GM04504 (cell line): ENCODE measurements at regions not wholly inside any gene's neighbourhood (a gene's known extent, or its start where the extent isn't known, plus 50 kb on each side); places are given as distances from the start of the nearest gene placed in this dataset.
"Not testable (repeated sequence)": the region's sequence is repeated elsewhere in the genome, so short reads cannot be mapped to it uniquely, and the experiment has no call there.

ENCODE experiments used
- DNase-seq: peaks from one replicate; pipeline ENCODE4 v3.0.0-alpha.2; 2012; ENCODE audit warnings: low read depth

DNA sequence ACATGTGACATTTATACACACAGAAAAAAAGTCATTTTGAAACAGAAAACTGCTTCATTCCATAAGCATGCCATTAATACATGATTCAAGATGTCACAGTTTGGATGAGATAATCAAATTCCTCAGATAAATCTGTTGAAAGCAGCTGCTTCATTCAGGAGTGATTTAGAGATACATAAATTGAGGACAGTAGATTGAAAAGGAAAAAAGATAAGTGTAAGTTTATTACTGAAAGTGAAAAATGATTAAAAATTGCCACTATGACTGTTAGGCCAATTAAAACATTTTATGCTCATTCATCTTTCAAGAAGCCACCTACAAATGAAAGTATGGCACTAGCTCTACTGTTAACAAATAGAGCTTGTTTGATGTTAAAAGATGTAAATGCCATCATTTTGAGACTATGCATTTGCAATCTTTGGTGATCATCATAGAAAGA lies 136.9 kb upstream of the CDK6 start:
- DNase-seq = no peak

DNA sequence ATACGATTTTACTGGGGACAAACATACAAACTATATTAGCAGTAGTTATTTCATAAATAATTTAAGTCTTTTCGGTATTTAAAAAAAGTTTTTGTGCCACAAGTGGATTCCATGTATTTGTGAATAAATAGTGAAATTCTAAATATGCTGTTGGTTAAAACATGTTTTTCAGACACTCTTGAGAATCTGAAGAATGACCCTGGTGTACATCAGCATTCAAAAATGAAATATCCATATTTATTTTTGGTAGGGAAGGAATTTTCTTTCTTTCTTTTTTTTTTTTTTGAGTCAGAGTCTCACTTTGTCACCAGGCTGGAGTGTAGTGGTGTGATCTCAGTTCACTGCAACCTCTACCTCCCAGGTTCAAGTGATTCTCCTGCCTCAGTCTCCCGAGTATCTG lies 136.1 kb upstream of the CDK6 start:
- DNase-seq = no peak

DNA sequence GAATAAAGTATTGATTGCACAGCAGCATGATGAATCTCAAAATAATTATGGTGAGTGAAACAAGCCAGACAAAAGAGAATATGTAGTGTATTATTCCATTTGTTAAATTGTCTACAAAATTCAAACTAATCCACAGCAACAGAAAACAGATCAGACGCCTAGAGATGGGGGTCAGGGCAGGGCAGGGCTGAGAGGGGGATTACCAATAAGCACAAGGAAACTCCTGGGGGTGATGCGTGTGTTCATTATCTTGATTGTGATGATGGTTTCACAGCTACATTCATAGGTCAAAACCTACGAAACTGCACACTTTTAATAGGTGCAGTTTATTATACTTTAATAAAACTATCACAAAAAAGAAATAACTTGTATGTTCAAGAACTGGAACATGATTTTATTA lies 132.7 kb upstream of the CDK6 start:
- no peak for DNase-seq

DNA sequence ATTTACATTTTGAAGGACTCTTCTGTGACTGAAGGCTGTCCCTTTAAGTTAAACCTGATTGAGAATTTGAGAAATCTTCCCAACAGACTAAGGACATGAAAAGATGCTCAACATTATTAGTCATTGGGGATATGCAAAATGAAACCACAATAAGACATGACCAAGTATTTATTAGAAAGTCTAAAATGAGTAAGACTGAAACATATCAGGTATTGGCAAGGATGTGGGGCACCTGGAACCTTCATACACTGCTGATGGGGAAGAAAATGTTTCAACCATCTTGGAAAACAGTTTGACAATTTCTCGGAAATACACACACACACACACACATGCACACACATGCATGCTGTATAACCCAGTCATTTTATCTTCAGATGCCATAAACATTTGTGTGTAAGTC lies 132.1 kb upstream of the CDK6 start:
- DNase-seq = no peak

DNA sequence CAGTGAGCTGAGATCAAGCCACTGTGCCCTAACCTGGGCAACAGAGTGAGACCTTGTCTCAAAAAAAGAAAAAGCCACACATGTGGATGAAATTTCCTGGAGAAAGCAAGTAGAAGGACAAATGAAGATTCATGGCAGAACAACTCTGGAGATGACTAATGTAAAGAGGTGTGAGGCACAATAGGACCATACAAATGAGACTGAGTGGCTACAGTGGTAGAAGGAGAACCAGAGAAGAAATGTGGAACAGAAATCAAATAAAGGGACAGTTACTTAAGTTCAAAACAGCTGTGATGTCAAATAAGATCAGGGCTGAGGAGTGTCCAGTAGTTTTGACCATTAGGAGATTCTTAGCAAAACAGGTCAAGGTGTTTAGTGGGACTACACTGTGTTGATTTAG lies 130.9 kb upstream of the CDK6 start:
- DNase-seq = no peak

DNA sequence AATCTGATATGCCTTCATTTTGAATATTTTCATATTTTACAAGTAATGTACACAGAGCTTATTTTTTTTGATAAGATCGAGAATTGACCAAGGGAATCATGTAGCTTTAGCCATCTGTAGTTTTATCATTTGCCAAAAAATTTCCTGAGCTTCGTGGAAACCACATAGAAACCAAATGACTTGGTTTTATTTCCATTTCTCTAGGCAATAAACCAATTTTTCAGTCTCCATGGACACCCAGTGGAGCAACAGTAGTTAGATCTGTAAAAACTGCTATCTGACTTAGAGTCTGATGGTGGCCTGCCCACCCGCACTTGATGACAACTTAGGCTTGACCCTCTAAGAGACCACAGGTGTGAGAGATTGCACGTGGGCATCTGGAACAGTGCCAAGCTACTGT lies 127.8 kb upstream of the CDK6 start:
- DNase-seq = no peak

DNA sequence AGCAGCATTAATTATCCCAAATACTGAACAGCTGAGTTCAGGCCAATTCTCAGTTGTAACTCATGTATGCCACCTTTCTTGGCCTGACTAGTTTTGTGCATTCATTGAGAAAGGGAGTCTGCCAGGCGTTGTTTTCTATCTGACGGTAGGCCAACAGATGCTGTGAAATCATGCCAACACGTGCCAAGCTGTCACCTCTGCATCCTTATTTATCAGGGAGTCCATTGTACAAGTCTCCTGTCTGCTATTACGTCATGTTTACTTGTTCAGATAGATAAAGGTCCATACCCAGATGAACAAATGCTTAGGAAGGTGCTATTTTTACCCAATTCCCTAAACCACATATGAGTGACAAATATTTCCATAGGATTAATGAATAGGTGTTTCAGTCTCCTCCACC lies 127.2 kb upstream of the CDK6 start:
- DNase-seq = no peak

DNA sequence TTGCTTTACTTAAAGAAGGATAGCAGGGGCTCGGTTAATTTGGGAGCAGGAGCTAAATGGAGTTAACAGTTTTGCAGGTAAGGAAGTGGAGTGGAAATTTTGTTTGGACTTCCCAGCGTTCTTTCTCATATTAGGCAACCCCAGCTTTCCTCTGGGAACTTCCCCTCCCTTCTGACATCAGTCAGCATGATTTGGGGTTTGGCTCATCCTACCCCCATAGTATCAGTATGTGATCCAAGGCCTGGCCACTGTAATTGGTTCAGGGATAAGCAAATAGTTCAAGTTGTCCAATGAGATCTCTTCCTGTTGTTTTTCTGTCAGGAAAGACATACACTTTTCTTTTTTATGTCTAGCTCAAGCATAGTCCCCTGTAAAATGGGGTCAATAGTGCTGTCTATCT lies 125.6 kb upstream of the CDK6 start:
- no peak for DNase-seq

DNA sequence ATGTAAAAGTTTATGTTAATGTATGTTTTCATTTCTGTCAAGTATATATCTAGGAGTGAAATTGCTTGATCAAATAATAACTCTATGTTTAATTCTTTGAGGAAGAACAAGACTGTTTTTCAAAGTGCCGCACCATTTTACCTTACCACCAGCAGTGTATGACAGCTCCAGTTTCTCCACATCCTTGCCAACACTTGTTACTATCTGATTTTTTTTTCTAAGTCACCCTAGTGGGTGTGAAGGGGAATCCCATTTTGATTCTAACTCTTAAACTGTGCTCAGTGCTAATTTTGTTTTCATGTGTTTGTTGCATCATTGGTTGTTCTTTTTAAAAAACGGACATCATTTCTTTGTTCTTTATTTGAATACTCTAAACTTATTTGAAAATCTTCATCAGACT lies 120.2 kb upstream of the CDK6 start:
- no peak for DNase-seq

DNA sequence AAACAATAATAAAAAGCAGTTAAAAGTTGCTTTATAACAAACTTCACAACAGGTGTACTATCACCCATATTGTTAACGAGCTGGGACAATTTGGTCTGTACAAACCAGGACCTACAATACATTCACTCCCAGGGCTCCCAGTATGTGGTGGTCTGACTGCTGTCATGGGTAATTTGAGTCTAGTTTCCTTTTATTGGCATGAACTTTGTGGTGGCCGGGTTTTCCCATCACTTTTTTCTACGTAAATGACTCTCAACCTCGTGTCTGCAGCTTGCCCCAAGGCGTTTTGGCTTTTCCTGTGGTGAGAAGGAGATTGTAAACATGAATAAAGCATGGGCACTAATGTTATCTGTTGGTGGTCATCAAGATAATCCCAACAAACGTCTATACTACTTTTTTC lies 118.7 kb upstream of the CDK6 start:
- DNase-seq = no peak

DNA sequence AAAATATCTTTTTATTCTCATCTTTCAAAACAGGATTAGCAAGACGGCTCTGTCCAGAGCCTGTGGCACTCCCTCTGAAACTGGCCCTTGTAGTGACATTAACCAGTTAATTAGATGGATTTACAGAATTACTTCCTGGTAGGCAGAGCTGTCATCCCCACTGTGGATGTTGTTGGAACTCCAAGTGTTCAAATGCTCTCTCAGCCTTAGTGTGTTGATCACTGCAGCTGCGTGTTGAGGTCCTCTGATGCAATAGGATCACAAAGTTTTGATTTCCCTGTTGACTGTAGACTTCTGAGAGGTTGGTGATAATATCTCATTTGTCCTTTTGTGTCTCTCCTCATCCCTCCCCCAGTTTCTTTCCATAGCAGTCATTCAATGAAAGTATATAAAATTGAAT lies 117.3 kb upstream of the CDK6 start:
- DNase-seq = no peak

DNA sequence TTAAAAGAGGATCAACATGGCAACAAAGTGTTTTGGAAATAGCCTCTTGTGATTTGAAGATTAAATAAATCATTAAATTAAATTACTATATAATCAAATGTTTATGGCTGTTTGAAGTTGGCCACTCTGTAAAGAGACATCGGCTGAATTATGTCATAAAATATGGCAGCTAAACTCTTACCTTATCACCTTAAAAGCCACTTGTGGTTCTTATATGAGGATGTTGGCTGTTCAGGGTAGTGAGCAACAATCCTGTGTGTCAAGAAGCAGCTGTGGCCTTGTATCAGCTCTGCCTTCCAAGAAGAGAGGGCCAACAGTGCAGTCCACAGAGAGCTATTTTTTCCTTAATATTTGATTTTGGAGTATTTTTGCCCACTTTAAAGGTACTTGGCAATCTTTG lies 113.4 kb upstream of the CDK6 start:
- no peak for DNase-seq

DNA sequence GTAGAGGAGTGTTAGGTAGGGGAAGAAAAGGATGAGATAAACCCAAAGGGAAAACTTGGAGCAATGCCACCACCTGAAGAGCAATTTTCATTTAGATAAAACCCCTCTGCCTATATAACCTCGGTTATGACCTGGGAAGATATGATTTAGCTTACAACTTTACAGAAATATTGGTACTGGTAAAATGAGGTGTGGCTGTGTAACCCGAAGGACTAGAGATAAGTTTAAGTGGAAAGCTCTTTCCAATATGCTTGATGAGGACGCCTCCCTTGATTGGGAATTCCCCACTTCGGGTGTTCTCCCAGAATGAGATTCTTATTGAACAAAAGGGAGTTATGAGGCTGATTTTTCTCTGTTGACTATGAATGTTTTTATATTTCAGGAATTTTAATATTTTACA lies 109.5 kb upstream of the CDK6 start:
- DNase-seq = no peak

DNA sequence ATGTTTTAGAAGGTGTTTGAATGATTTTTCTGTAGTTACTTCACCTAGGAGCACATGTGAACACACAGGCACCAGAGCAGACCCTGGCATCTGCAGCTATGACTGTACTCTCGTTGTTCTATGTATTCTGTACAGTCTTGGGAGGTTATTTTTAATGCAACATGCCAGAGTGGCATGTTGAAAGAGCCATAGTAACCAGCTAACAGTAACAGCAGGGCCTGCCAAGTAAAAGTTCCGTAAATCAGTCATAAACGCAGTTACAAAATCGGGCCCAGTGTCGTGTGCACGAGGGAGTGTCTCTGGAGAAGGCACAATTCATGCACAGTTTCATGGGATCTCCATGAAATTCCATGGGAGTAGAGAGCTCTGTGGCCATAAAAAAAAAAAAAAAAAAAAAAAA lies 108.3 kb upstream of the CDK6 start:
- DNase-seq = peak; percentile 27

DNA sequence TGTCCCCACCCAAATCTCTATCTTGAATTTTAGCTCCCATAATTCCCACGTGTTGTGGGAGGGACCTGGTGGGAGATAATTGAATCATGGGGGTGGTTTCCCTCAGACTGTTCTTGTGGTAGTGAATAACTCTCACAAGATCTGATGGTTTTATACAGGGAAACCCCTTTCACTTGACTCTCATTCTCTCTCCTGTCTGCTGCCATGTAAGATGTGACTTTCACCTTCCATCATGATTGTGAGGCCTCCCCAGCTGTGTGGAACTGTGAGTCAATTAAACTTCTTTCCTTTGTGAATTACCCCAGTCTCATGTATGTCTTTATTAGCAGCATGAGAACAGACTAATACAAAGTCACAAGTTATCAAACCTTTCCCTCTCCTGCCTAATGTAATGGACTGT lies 106.3 kb upstream of the CDK6 start:
- DNase-seq = not testable (repeated sequence)

DNA sequence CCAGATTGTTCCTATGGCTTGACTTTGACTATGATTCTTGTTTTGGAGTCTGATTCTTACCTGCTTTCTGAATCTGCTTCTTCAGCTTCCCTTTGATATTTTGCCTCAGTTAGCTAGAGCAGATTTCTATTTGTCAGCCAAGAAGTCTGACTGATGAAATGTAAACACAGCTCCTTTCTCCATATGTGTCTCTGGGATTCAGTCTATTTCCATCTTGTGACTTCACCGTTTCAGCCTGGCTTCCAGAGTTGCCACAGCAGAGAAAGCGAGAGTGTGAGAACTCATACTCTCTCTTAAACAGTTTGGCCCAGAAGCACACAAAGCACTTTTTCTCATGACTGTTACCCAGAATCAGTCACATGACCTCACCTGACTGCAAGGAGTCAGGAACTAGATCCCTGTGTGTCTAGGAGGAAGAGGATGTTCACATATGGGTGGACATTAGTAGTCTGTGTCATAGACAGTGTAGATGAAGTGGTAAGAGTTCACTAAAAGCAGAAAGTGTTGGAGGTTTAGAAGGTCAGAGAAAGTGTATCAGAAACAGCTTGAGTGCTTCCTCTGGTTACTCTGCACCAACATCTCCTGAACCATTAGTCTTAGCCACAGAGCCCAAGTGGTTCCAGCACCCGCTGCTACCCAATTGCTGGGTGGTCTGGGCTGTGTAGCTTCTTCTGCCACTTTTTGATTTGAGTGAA lies 103.4 kb upstream of the CDK6 start:
- no peak for DNase-seq

DNA sequence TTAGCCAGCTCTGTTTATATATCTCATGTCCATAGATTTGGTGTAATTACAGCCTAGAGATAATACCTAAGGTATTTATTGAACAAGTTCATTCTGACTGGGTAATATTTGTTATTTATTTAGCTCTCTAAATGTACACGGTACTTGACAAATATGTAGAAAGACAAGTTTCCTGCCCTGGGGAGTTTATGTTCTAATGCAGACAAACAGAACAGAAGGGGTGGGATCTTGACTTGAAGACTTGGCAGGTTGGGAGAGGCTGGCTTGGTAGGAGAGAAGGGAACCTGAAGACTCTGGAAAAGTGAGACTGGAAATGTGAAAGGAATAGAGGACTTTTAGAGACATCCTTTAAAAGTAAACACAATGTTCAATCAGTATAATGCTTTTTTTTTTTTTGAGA lies 97.7 kb upstream of the CDK6 start:
- no peak for DNase-seq

DNA sequence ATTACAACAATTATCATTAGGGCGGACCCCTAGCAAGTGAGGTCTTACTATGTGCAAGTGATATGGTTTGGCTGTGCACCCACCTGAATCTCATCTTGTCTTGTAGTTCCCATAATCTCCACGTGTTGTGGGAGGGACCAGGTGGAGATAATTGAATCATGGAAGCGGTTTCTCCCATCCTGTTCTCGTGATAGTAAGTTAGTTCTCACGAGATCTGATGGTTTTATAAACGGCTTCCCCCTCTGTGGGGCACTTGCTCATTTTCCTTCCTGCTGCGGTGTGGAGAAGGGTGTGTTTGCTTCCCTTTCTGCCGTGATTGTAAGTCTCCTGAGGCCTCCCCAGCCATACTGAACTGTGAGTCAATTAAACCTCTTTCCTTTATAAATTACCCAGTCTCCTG lies 96.1 kb upstream of the CDK6 start:
- DNase-seq = no peak

DNA sequence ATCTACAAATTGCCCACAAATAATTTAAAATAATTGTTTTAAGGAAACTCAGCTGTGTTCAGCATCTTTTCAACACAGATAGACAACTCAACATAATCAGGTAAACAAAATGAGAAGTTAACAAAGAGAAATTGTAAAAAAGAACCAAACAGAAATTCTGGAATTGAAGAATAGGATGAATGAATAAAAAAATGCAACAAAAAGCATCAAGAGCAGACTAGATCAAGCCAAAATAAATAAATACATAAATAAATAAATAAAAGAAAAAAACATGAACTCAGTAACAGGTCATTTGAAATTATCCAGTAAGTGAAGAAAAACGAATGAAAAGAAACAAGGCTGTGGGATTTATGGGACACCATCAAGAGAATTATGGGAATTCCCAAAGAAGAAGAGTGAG lies 94.0 kb upstream of the CDK6 start:
- no peak for DNase-seq

DNA sequence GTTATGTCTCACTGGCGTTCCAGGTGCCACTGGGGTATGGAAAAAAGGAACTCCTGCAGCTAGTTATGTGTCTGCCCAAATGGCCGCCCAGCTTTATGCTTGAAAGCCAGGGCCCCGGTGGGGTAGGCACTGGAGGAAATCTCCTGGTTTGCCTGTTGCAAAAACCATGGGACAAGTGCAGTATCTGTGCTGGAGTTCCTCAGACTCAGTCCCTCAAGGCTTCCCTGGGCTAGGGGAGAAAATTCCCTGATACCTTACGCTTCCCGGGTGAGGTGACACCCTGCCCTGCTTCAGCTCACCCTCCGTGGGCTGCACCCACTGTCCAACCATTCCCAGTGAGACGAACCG lies 90.3 kb upstream of the CDK6 start:
- DNase-seq = no peak

DNA sequence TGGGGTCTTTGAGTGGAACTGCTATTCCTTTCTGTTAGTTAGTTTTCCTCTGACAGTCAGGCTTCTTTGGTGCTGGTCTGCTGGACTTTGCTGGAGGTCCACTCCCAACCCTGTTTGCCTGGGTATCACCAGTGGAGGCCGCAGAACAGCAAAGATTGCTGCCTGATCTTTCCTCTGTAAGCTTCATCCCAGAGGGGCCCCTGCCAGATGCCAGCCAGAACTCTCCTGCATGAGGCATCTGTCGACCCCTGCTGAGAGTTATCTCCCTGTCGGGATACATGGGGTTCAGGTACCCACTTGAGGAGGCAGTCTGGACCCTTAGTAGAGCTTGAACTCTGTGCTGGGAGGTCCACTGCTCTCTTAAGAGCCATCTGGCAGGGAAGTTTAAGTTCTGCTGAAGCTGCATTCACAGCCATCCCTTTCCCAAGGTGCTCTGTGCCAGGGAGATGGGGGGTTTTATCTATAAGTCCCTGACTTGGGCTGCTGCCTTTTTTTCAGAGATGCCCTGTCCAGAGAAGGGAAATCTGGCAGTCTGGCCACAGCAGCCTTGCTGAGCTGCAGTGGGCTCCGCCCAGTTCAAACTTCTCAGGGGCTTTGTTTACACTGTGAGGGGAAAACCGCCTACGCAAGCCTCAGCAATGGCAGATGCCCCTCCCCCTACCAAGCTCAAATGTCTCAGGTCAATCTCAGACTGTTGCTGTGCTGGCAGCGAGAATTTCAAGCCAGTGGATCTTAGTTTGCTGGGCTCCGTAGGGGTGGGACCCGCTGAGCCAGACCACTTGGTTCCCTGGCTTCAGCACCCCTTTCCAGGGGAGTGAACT lies 89.7 kb upstream of the CDK6 start:
- no peak for DNase-seq

DNA sequence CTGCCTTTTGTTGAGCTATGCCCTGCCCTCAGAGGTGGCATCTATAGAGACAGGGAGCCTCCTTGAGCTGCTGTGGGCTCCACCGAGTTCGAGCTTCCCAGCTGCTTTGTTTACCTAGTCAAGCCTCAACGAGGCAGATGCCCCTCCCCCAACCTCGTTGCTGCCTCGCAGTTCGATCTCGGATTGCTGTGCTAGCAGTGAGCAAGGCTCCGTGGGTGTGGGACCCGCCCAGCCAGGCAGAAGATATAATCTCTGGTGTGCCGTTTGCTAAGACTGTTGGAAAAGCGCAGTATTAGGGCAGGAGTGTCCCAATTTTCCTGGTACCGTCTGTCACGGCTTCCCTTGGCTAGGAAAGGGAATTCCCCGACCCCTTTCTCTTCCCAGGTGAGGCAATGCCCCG lies 88.4 kb upstream of the CDK6 start:
- DNase-seq = no peak

DNA sequence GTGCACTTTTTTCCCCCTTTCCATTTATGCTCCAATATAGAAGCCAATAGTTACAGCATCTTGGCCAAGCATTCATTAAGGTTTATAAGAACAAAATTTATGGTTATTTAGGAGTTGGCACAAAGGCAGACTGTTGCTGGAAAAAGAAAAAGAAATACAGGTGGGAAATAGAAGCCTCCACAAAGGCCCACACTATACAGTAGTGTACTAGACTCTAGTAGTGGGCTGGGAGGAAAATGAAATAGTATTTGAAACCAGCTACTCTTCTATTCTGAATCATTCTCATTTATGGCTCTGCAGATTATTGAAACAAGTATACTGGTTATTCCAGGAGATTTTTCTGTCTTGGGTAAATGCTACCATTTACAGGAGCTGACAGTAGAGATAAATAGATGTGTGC lies 80.9 kb upstream of the CDK6 start:
- DNase-seq = no peak

DNA sequence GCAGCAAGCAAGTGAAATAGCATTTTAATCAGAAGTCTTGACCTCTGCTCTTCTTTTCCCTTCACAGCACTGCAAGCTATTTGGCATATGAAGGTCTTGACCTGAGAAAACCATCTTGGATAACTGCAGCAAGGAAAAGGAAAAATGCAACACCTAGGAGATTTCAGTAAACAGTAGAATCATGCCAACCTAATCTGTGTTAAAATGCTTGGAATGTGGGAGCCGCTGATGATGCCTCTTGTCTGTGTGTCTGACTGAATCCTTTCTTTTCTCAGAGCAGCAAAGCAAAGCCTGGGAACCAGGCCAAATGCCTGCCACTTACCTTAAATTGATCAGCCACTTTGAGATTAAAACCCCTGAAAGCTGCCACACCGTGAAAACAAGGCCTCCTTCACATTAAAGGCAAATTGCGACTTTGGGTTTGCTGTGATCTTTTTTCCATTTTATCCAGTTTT lies 80.4 kb upstream of the CDK6 start:
- DNase-seq = peak; percentile 14
